ENCODE measurements at regions not wholly inside any gene's neighbourhood (a gene's known extent, or its start where the extent isn't known, plus 50 kb on each side); places are given as distances from the start of the nearest gene placed in this dataset.

- Histone ChIP-seq H3K27me3 (no peaks in the 10 kb centered on the region), H3K4me1 (no peaks in the 10 kb centered on the region), H3K27ac (no peak overlapping the region), H3K36me3 (no peaks in the 10 kb centered on the region), H3K4me3 (no peak overlapping the region), H3K9me3 (no peaks in the 10 kb centered on the region)
- DNase-seq (ENCODE audit: low spot score in 2 of 2): no peak
- TF ChIP-seq EP300 (IDR thresholded peaks at IDR 0.05) (no peak), POLR2A (IDR thresholded peaks at IDR 0.05) (no peak)
- TF ChIP-seq, protein P1, sequence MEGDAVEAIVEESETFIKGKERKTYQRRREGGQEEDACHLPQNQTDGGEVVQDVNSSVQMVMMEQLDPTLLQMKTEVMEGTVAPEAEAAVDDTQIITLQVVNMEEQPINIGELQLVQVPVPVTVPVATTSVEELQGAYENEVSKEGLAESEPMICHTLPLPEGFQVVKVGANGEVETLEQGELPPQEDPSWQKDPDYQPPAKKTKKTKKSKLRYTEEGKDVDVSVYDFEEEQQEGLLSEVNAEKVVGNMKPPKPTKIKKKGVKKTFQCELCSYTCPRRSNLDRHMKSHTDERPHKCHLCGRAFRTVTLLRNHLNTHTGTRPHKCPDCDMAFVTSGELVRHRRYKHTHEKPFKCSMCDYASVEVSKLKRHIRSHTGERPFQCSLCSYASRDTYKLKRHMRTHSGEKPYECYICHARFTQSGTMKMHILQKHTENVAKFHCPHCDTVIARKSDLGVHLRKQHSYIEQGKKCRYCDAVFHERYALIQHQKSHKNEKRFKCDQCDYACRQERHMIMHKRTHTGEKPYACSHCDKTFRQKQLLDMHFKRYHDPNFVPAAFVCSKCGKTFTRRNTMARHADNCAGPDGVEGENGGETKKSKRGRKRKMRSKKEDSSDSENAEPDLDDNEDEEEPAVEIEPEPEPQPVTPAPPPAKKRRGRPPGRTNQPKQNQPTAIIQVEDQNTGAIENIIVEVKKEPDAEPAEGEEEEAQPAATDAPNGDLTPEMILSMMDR (IDR thresholded peaks at IDR 0.05): no peak
- WGBS, 2 donors: 53 to 73% methylated on average over 3 of the region's 3 CpGs
These were observed 1746.4 kb upstream of the PCDH7 start for GRCh38 chr4:28973587-28974350.

GRCh38 chr4:28976369-28976768 is 1743.8 kb upstream of the PCDH7 start:
- Histone ChIP-seq H3K27me3 (no peaks in the 10 kb centered on the region), H3K4me1 (no peaks in the 10 kb centered on the region), H3K4me3 (no peak overlapping the region), H3K27ac (no peak overlapping the region), H3K36me3 (no peaks in the 10 kb centered on the region), H3K9me3 (no peaks in the 10 kb centered on the region)
- TF ChIP-seq, protein P1 (IDR thresholded peaks at IDR 0.05): no peak
- no peak for TF ChIP-seq EP300 (IDR thresholded peaks at IDR 0.05)
- TF ChIP-seq POLR2A (IDR thresholded peaks at IDR 0.05): no peak
- no peak for DNase-seq (ENCODE audit: low spot score in 2 of 2)
- 76 to 87% methylated on average over 1 of the region's 1 CpG for WGBS, 2 donors

DNA sequence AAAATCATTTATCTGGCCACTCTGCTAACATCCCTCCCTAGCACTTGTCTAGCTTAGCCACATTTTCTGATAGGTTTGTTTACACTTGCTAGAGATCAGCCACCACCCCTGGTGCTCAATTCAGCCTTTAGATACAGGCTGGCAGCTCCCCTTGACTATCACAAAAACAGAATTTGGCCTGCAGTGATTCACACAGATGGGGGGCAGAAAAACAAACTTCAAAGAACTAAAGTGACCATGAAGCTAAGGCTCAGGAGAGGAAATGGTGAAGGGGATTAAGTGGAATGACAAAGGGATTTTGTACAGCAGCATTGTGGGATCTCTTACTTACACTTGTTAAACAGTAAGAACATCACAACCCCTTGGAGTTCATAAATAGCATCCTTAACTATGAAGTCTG is 1718.0 kb upstream of the PCDH7 start:
- Histone ChIP-seq H3K27me3 (no peaks in the 10 kb centered on the region), H3K4me1 (no peaks in the 10 kb centered on the region), H3K36me3 (no peaks in the 10 kb centered on the region), H3K4me3 (no peak overlapping the region), H3K27ac (no peak overlapping the region), H3K9me3 (peaks cover 0 to 16% (median 0%) of the 10 kb centered on the region in 4 donors)
- no peak for DNase-seq (ENCODE audit: low spot score in 2 of 2)
- no peak for TF ChIP-seq POLR2A (IDR thresholded peaks at IDR 0.05)
- TF ChIP-seq, protein P1 (IDR thresholded peaks at IDR 0.05): no peak

DNA sequence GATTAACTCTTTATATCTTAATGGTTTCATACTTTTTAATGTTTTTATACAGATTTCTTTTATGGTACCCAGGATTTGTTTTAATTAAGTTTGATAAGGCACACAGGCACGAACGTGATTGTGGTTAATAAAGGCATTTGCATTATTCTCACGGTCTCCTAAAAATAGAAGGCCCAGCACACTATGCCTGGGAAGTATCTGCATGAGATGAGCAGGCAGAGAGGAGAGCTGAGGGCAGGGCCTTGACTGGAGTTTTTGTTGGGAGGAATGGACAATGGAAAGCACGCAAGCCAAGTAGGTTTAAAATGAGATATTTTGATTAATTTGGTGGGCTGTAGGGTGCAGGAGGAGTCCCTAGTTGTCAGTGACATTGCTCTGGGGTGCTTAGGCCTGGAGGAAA is 1714.3 kb upstream of the PCDH7 start:
- no peaks in the 10 kb centered on the region for H3K9me3 ChIP-seq
- H3K27ac ChIP-seq: no peak overlapping the region
- H3K4me1 ChIP-seq: no peaks in the 10 kb centered on the region
- H3K27me3 ChIP-seq: no peaks in the 10 kb centered on the region
- H3K36me3 ChIP-seq: no peaks in the 10 kb centered on the region
- TF ChIP-seq EP300 (IDR thresholded peaks at IDR 0.05) (no peak), POLR2A (IDR thresholded peaks at IDR 0.05) (no peak)
- TF ChIP-seq, protein P1 (IDR thresholded peaks at IDR 0.05): no peak
- no peak for DNase-seq (ENCODE audit: low spot score in 2 of 2)
- H3K4me3 ChIP-seq: no peak overlapping the region
- WGBS, 2 donors: 67 to 73% methylated on average over 4 of the region's 4 CpGs

DNA sequence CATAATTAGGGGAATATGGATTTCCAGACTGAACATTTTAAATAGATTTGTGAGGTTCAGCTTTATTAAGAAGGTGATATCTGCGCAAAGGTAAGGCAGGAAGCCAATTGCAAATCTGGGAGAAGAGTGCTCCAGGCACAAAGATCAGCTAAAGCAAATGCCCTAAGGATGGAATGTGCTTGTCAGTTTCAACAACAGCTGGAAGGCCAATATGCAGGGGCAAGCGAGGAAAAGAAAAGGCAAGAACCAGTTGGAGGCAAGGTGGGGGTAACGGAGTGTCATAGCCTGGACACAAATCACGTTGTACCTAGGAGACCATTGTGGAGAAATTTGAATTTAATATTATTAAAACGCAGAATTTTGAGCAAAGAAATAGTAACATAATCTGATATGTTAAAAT is 1710.3 kb upstream of the PCDH7 start:
- no peak for TF ChIP-seq EP300 (IDR thresholded peaks at IDR 0.05)
- TF ChIP-seq, protein P1 (IDR thresholded peaks at IDR 0.05): no peak
- Histone ChIP-seq H3K9me3 (peaks cover 0 to 5% (median 0%) of the 10 kb centered on the region in 4 donors), H3K27ac (no peak overlapping the region), H3K36me3 (no peaks in the 10 kb centered on the region), H3K4me1 (no peaks in the 10 kb centered on the region), H3K4me3 (no peak overlapping the region), H3K27me3 (no peaks in the 10 kb centered on the region)
- DNase-seq (ENCODE audit: low spot score in 2 of 2): no peak
- WGBS, 2 donors: 71 to 81% methylated on average over 5 of the region's 5 CpGs

All from tibial nerve (tissue), 4 donors.